Parathyroid adenoma (tissue), 2 donors: ENCODE measurements at regions not wholly inside any gene's neighbourhood (a gene's known extent, or its start where the extent isn't known, plus 50 kb on each side); places are given as distances from the start of the nearest gene placed in this dataset.

Experiments used
- H2AFZ ChIP-seq: fragments of 300-600 bp; sonication (generic); one replicate; pipeline ENCODE4 v1.7.0; 2017; ENCODE audit warnings: antibody characterized with exemption, mild to moderate bottlenecking
- H3K27ac ChIP-seq: fragments of 300-600 bp; sonication (generic); one replicate; pipeline ENCODE4 v1.7.0; 2017
- H3K27me3 ChIP-seq: fragments of 300-600 bp; sonication (generic); one replicate; pipeline ENCODE4 v1.7.0; 2017; ENCODE audit warnings: low read length; ENCODE audit not compliant: control insufficient read depth, insufficient read depth
- H3K36me3 ChIP-seq: fragments of 300-600 bp; sonication (generic); one replicate; pipeline ENCODE4 v1.7.0; 2017; ENCODE audit warnings: low read length; ENCODE audit not compliant: control insufficient read depth, insufficient read depth
- H3K4me1 ChIP-seq: fragments of 300-600 bp; sonication (generic); one replicate; pipeline ENCODE4 v1.7.0; 2017; ENCODE audit warnings: control low read depth
- H3K4me2 ChIP-seq: fragments of 300-600 bp; sonication (generic); one replicate; pipeline ENCODE4 v1.7.0; 2017; ENCODE audit warnings: low read length
- H3K4me3 ChIP-seq: fragments of 300-600 bp; sonication (generic); one replicate; pipeline ENCODE4 v1.7.0; 2017; ENCODE audit warnings: low read depth, low read length
- H3K79me2 ChIP-seq: fragments of 300-600 bp; sonication (generic); one replicate; pipeline ENCODE4 v1.7.0; 2017; ENCODE audit warnings: control low read depth
- H3K9ac ChIP-seq: fragments of 300-600 bp; sonication (generic); one replicate; pipeline ENCODE4 v1.7.0; 2017; ENCODE audit warnings: mild to moderate bottlenecking
- H3K9me3 ChIP-seq: fragments of 300-600 bp; sonication (generic); one replicate; pipeline ENCODE4 v1.7.0; 2017; ENCODE audit warnings: low read length; ENCODE audit not compliant: control insufficient read depth
- TF ChIP-seq, protein P1 (sequence below): fragments of 300-600 bp; sonication (generic); IDR thresholded peaks from one replicate; pipeline ENCODE4 v1.7.0; 2017; ENCODE audit warnings: antibody characterized with exemption, mild to moderate bottlenecking
- donor health status: primary hyperparathyroidism.

DNA sequence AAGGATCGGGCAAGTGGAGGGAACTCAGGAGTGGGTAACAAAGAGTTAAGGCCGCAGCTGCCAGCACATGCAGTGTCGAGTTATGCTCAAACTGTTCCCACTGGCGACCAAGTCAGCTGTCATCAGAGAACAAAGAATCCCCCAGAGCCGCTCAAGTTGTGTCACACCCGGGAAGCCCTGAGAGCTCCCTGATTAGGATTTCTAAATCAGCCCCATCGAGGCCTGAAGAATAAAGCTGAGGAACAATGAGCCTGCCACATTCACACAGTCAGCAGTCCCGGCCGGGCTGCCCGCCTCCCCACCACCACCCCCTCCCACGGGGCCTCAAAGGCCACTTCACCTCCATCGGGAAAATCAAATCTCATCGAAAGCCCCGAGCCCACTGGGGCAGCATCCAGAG is 84.5 kb downstream of the SOX9 start:
- TF ChIP-seq, protein P1, sequence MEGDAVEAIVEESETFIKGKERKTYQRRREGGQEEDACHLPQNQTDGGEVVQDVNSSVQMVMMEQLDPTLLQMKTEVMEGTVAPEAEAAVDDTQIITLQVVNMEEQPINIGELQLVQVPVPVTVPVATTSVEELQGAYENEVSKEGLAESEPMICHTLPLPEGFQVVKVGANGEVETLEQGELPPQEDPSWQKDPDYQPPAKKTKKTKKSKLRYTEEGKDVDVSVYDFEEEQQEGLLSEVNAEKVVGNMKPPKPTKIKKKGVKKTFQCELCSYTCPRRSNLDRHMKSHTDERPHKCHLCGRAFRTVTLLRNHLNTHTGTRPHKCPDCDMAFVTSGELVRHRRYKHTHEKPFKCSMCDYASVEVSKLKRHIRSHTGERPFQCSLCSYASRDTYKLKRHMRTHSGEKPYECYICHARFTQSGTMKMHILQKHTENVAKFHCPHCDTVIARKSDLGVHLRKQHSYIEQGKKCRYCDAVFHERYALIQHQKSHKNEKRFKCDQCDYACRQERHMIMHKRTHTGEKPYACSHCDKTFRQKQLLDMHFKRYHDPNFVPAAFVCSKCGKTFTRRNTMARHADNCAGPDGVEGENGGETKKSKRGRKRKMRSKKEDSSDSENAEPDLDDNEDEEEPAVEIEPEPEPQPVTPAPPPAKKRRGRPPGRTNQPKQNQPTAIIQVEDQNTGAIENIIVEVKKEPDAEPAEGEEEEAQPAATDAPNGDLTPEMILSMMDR = no peak
- Histone ChIP-seq H3K9me3 (no peaks in the 10 kb centered on the region), H2AFZ (no peak overlapping the region), H3K4me3 (no peak overlapping the region), H3K9ac (no peak overlapping the region), H3K4me2 (no peak overlapping the region), H3K79me2 (no peaks in the 10 kb centered on the region), H3K27me3 (no peaks in the 10 kb centered on the region), H3K4me1 (no peaks in the 10 kb centered on the region), H3K36me3 (no peaks in the 10 kb centered on the region), H3K27ac (no peak overlapping the region)

DNA sequence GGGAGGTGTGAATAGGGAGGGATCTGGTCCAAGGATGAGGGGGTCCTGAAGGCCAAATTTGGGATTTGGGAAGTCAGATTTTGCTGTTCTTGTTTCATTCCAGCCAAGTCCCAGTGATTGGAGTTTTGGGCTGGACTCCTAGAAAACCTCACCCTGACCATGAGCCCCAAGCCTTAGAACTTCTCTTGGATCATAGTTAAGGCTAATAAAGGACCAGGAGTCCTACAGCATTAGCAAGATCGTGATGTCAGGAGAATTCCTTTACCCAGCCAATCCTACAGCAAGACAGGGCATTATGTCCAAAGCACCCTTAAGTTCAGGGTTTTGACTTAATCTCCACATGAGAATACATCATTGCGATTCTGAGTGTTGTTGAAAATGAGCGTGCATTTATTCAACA is 85.0 kb downstream of the SOX9 start:
- H3K4me2 ChIP-seq = no peak overlapping the region
- no peaks in the 10 kb centered on the region for H3K9me3 ChIP-seq
- no peaks in the 10 kb centered on the region for H3K27me3 ChIP-seq
- TF ChIP-seq, protein P1 = no peak
- no peaks in the 10 kb centered on the region for H3K36me3 ChIP-seq
- no peaks in the 10 kb centered on the region for H3K79me2 ChIP-seq
- H3K4me3 ChIP-seq = no peak overlapping the region
- H3K4me1 ChIP-seq = no peaks in the 10 kb centered on the region
- H3K27ac ChIP-seq = no peak overlapping the region
- no peak overlapping the region for H3K9ac ChIP-seq
- H2AFZ ChIP-seq = no peak overlapping the region

DNA sequence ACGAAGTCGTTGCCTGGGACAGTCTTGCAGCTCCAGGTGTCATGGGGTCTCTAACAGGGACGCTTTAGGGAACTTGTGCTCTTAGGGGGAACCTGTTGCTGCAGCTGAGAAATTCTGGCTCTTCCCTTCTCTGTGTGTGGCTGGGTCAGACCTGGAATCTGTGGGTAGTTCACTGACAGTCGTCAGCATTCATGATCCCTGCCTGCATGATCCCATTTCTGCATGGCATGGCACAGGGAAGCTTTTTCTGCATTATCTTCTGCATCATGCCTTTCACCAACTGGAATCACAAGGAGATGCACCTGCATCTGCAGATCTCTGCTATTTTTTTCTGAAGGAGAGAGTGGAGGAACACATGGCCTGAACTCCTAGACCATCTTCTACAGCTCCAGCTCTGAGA is 85.6 kb downstream of the SOX9 start:
- Histone ChIP-seq H3K27ac (no peak overlapping the region), H3K27me3 (no peaks in the 10 kb centered on the region), H2AFZ (no peak overlapping the region), H3K9ac (no peak overlapping the region), H3K9me3 (no peaks in the 10 kb centered on the region), H3K4me3 (no peak overlapping the region), H3K4me1 (no peaks in the 10 kb centered on the region), H3K36me3 (no peaks in the 10 kb centered on the region), H3K4me2 (no peak overlapping the region), H3K79me2 (no peaks in the 10 kb centered on the region)
- TF ChIP-seq, protein P1 = no peak

DNA sequence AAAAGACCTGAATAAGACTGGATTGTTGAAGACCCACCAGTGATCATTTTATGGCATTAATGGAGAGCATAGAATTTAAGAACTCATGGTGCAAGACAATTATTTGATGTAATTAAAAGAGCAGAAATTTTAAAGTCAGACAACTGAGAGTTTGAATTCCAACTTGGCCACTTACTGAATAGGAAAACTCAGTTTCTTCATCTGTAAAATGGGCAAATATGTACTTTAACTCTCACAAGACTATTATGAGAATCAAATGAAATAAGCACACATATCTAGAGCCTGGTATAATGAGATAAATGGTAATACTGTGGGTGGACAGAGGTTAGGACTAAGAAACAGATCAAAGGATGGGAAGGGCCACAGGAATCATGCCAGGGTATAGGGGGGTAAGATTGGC is 88.0 kb downstream of the SOX9 start:
- H3K27me3 ChIP-seq = no peaks in the 10 kb centered on the region
- TF ChIP-seq, protein P1 = no peak
- H2AFZ ChIP-seq = no peak overlapping the region
- H3K9me3 ChIP-seq = no peaks in the 10 kb centered on the region
- H3K36me3 ChIP-seq = no peaks in the 10 kb centered on the region
- no peak overlapping the region for H3K4me2 ChIP-seq
- no peak overlapping the region for H3K9ac ChIP-seq
- no peaks in the 10 kb centered on the region for H3K79me2 ChIP-seq
- H3K27ac ChIP-seq = no peak overlapping the region
- no peak overlapping the region for H3K4me3 ChIP-seq
- H3K4me1 ChIP-seq = no peaks in the 10 kb centered on the region

DNA sequence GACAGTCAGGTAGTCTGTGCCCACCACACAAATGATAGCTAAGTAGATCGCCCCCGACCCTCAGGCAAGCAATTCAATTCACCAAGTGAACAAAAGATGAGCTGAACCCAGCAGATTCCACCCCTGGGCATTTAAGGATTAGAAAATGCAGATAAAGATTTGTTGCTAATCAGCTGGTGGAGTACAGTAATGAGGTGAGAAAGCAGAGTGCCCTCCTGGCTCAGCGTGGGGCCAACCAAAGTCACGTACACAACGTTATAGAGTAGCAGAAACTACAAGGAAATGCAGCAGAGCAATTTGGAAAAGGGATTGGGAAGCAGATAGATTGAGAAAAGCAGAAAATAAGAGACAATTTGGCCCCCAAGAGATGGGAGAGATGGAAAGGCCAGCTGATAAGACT is 91.2 kb downstream of the SOX9 start:
- Histone ChIP-seq H3K79me2 (no peaks in the 10 kb centered on the region), H3K4me2 (no peak overlapping the region), H3K27ac (no peak overlapping the region), H2AFZ (no peak overlapping the region), H3K9ac (no peak overlapping the region), H3K36me3 (no peaks in the 10 kb centered on the region), H3K27me3 (no peaks in the 10 kb centered on the region), H3K4me1 (no peaks in the 10 kb centered on the region), H3K9me3 (no peaks in the 10 kb centered on the region), H3K4me3 (no peak overlapping the region)
- TF ChIP-seq, protein P1 = no peak
